Upper lobe of left lung (tissue), 6 donors: ENCODE measurements at regions not wholly inside any gene's neighbourhood (a gene's known extent, or its start where the extent isn't known, plus 50 kb on each side); places are given as distances from the start of the nearest gene placed in this dataset.

ENCODE experiments used
- ATAC-seq, 2 donors: fragments of 200-7000 bp; cut with Tn5 transposase; one replicate each; pipeline ENCODE4 v1.9.1; 2022; ENCODE audit warnings: mild to moderate bottlenecking in 2 of 2, moderate library complexity in 2 of 2; ENCODE audit not compliant: low FRiP score in 2 of 2
- DNase-seq, 2 donors: peaks; one replicate each; pipeline ENCODE4 v3.0.0-alpha.2; 2019 to 2020
- H3K27ac ChIP-seq, 4 donors: fragments of 200-600 bp; sonication (generic); one replicate each; pipeline ENCODE4 v1.5.1; 2016 to 2019
- H3K27me3 ChIP-seq, 4 donors: fragments of 200-600 bp; sonication (generic); one replicate each; pipeline ENCODE4 v1.5.1; 2017 to 2019
- H3K36me3 ChIP-seq, 4 donors: fragments of 200-600 bp; sonication (generic); one replicate each; pipeline ENCODE4 v1.5.1; 2016 to 2019
- H3K4me1 ChIP-seq, 4 donors: fragments of 200-600 bp; sonication (generic); one replicate each; pipeline ENCODE4 v1.5.1; 2018 to 2019
- H3K4me3 ChIP-seq, 4 donors: fragments of 200-600 bp; sonication (generic); one replicate each; pipeline ENCODE4 v1.5.1; 2017 to 2019; ENCODE audit warnings: mild to moderate bottlenecking in 2 of 4, moderate library complexity in 1 of 4
- H3K9me3 ChIP-seq, 4 donors: fragments of 200-600 bp; sonication (generic); one replicate each; pipeline ENCODE4 v1.5.1; 2018 to 2019
- CTCF ChIP-seq, 6 experiments: fragments of 450-650 bp in 4 of 6; fragments of 200-600 bp in 2 of 6; sonication (generic) in 2 of 6; IDR thresholded peaks; one replicate each; pipeline ENCODE4 v1.5.1; 2016 to 2019; ENCODE audit warnings: antibody characterized with exemption in 6 of 6
- EP300 ChIP-seq, 4 donors: sonication (generic); formaldehyde crosslinking; IDR thresholded peaks; one replicate each; pipeline ENCODE4 v1.5.1; 2017; ENCODE audit warnings: antibody characterized with exemption in 4 of 4, control low read depth in 2 of 4
- POLR2A ChIP-seq, 4 donors: fragments of 450-650 bp; IDR thresholded peaks; one replicate each; pipeline ENCODE4 v1.5.1; 2016 to 2017; ENCODE audit warnings: antibody characterized with exemption in 4 of 4, mild to moderate bottlenecking in 2 of 4
- POLR2AphosphoS5 ChIP-seq, 2 donors: sonication (generic); formaldehyde crosslinking; IDR thresholded peaks; one replicate each; pipeline ENCODE4 v1.5.1; 2017; ENCODE audit warnings: antibody characterized with exemption in 2 of 2
- WGBS, 2 donors: methylation state at CpG; one replicate each; pipeline ENCODE4 v1.1.5; 2017 to 2018; 5-methylcytosine and 5-hydroxymethylcytosine counted together
- donor health status: DM: no; HTN: no; CAD: no; lungs with moderate emphysema.
- donor health status: DM: no; HTN: yes; CAD: no; lungs with severe emphysema.

- Histone ChIP-seq H3K27ac (no peak overlapping the region), H3K27me3 (no peaks in the 10 kb centered on the region), H3K9me3 (no peaks in the 10 kb centered on the region), H3K36me3 (no peaks in the 10 kb centered on the region), H3K4me3 (no peak overlapping the region), H3K4me1 (no peaks in the 10 kb centered on the region)
- DNase-seq (no peak), ATAC-seq (no peak)
- 60 to 76% methylated on average over 2 of the region's 2 CpGs for WGBS, 2 donors
- no peak for TF ChIP-seq POLR2AphosphoS5 (IDR thresholded peaks at IDR 0.05)
- TF ChIP-seq CTCF (IDR thresholded peaks at IDR 0.05), result no peak
- no peak for TF ChIP-seq POLR2A (IDR thresholded peaks at IDR 0.05)
- no peak for TF ChIP-seq EP300 (IDR thresholded peaks at IDR 0.05)
Observed at GRCh38 chr6:97644353-97644752, 361.3 kb upstream of the MMS22L start.

DNA sequence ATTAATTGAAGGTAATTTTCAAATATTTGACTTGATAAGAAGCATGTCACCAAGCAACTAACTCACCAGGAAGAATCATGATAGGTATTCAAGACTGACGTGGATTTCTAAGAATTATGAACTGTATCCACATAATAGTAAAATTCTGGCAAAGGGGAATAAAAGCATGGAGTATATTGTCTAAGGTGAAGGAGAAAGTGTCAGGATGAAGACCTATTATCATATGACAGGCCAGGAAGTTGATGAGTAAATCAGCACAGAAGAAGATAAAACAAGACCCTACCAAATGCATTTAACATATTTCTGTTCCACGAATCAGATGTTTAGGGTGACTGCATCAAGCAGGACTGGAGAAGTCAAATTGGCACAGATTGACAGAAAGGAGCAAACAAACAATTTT, 362.7 kb upstream of the MMS22L start:
- H3K27ac ChIP-seq, result no peak overlapping the region

DNA sequence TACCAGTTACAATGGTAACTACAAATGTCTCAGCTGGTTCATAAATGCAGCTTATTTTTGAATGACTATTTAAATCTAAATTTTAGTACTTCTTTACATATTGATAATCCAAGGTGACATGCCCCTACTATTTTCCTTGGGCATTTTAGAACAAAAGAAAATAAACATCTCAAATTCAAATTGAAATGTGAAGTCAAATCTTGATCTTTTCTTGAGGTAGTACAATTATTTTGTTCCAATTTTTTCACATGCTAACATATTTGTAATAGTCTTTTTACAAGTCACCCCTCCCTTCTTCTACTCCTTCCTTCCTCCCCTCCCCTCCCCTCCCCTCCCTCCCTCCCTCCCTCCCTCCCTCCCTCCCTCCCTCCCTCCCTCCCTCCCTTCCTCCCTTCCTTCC, 370.1 kb upstream of the MMS22L start:
- Histone ChIP-seq H3K27ac (no peak overlapping the region), H3K27me3 (no peaks in the 10 kb centered on the region), H3K9me3 (no peaks in the 10 kb centered on the region), H3K4me1 (no peaks in the 10 kb centered on the region), H3K36me3 (no peaks in the 10 kb centered on the region), H3K4me3 (no peak overlapping the region)
- TF ChIP-seq EP300 (IDR thresholded peaks at IDR 0.05), result no peak
- no peak for TF ChIP-seq POLR2A (IDR thresholded peaks at IDR 0.05)
- TF ChIP-seq POLR2AphosphoS5 (IDR thresholded peaks at IDR 0.05), result no peak
- TF ChIP-seq CTCF (IDR thresholded peaks at IDR 0.05), result no peak
- DNase-seq (no peak), ATAC-seq (no peak)

More for the DNA sequence above, 362.7 kb upstream of the MMS22L start:
- Histone ChIP-seq H3K4me3 (no peak overlapping the region), H3K4me1 (no peaks in the 10 kb centered on the region), H3K9me3 (no peaks in the 10 kb centered on the region), H3K36me3 (no peaks in the 10 kb centered on the region), H3K27me3 (no peaks in the 10 kb centered on the region)
- TF ChIP-seq EP300 (IDR thresholded peaks at IDR 0.05) (no peak), POLR2A (IDR thresholded peaks at IDR 0.05) (no peak), CTCF (IDR thresholded peaks at IDR 0.05) (no peak), POLR2AphosphoS5 (IDR thresholded peaks at IDR 0.05) (no peak)
- 53 to 67% methylated on average over 2 of the region's 2 CpGs for WGBS, 2 donors
- DNase-seq, result no peak
- ATAC-seq, result no peak

DNA sequence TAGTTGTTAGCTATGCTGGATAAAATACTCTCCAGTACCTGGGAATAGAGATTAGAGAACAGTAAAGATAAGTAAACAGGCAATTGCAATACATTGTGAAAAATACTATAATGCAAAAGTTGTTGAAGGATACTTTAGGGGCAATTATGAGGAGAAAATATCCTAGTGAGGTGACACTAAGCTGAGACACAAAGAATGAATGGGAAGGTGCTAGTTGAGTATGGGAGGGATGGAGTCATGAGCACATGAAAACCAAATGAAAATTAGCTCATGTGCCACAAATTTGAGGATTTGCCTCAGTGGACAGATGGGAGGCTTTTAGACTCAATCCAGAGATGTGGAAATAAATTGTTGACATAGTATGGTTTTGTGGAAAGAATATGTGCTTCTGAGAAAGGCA, 370.5 kb upstream of the MMS22L start:
- no peak overlapping the region for H3K27ac ChIP-seq
- DNase-seq (no peak), ATAC-seq (no peak)
- no peaks in the 10 kb centered on the region for H3K9me3 ChIP-seq
- no peak overlapping the region for H3K4me3 ChIP-seq
- H3K4me1 ChIP-seq, result no peaks in the 10 kb centered on the region
- H3K36me3 ChIP-seq, result no peaks in the 10 kb centered on the region
- H3K27me3 ChIP-seq, result no peaks in the 10 kb centered on the region
- no peak for TF ChIP-seq POLR2A (IDR thresholded peaks at IDR 0.05)
- no peak for TF ChIP-seq EP300 (IDR thresholded peaks at IDR 0.05)
- TF ChIP-seq CTCF (IDR thresholded peaks at IDR 0.05), result no peak
- TF ChIP-seq POLR2AphosphoS5 (IDR thresholded peaks at IDR 0.05), result no peak

GRCh38 chr6:97654674-97655073, 371.7 kb upstream of the MMS22L start:
- Histone ChIP-seq H3K36me3 (no peaks in the 10 kb centered on the region), H3K27ac (no peak overlapping the region), H3K9me3 (no peaks in the 10 kb centered on the region), H3K4me3 (no peak overlapping the region), H3K4me1 (no peaks in the 10 kb centered on the region), H3K27me3 (no peaks in the 10 kb centered on the region)
- DNase-seq (no peak), ATAC-seq (no peak)
- TF ChIP-seq EP300 (IDR thresholded peaks at IDR 0.05) (no peak), POLR2A (IDR thresholded peaks at IDR 0.05) (no peak), CTCF (IDR thresholded peaks at IDR 0.05) (no peak), POLR2AphosphoS5 (IDR thresholded peaks at IDR 0.05) (no peak)
- WGBS, 2 donors, result 87 to 88% methylated on average over 3 of the region's 3 CpGs
